ENCODE measurements at regions not wholly inside any gene's neighbourhood (a gene's known extent, or its start where the extent isn't known, plus 50 kb on each side); places are given as distances from the start of the nearest gene placed in this dataset.

DNA sequence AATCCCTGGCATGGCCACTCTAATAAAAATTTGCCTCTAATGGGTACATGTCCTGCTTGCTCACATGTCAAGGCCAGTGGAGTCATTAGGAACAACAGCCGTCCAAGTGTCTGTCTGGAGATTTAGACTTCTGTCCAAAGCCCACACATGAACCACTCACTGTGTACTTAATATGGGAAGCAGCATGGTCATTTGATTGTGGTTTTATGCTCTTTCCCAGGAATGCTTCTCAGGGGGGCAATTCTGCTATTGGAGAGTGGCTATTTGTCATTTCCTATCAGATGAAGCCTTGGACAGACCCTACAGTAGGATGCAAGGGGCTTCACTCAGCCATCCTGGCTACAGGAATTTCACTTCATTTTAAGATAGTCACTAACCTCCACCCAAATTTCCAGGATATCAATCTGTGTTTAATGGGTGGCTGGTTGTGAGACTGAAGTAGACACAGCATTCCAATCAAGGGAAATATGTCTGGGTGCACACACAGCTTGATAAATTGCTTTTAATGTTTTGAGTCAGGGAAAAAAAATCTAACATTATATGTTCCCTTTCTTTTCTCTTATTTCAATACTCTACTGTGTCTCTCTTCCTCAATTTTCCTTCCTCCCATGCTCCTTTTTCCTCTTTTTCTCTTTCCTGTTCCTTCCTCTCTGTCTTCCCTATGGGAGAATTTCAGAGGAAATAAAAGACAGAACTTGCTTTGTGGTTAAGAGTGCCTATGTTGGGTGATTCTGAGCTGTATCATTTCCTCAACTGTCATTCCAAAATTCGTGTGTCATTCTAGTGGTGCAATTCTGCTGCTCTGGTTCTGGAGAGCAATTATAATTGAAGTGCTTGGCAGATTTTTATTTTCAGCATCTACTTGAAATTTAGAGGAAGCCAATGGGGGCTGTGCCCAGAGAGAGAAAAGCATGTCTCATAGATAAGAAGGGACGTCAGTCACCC lies 320.1 kb downstream of the OSR1 start:
- H3K79me2 ChIP-seq (ENCODE audit: insufficient read depth, low read length): no peaks in the 10 kb centered on the region
- H3K9me3 ChIP-seq (ENCODE audit: low read length): no peaks in the 10 kb centered on the region
- TF ChIP-seq NFRKB (IDR thresholded peaks at IDR 0.05): no peak
- TF ChIP-seq, protein P1, sequence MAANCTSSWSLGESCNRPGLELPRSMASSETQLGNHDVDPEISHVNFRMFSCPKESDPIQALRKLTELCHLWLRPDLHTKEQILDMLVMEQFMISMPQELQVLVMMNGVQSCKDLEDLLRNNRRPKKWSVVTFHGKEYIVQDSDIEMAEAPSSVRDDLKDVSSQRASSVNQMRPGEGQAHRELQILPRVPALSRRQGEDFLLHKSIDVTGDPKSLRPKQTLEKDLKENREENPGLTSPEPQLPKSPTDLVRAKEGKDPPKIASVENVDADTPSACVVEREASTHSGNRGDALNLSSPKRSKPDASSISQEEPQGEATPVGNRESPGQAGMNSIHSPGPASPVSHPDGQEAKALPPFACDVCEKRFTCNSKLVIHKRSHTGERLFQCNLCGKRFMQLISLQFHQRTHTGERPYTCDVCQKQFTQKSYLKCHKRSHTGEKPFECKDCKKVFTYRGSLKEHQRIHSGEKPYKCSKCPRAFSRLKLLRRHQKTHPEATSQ (CRISPR knock-in tag; IDR thresholded peaks at IDR 0.05; ENCODE audit: borderline replicate concordance): no peak
- CTCF ChIA-PET (ENCODE audit: low intra/inter-chr PET ratio, low total read pairs): no interaction called here
- intact Hi-C loops (cut with micrococcal nuclease; ENCODE audit: unreplicated experiment) (no loop called here), in situ Hi-C loops (cut with HindIII; ENCODE audit: extremely low pct_ligation_motif_present, low pct_unique_long_range_greater_than_20kb) (no loop called here)
- no peaks in the 10 kb centered on the region for H4K20me1 ChIP-seq (ENCODE audit: insufficient read depth, low read length)
- POLR2A ChIA-PET: no interaction called here
- H3K27me3 ChIP-seq (ENCODE audit: control insufficient read depth in 1 of 2, insufficient read depth in 2 of 2, low read length in 2 of 2): no peaks in the 10 kb centered on the region
- ATAC-seq (no peak), FAIRE-seq (no peak), DNase-seq (ENCODE audit: low spot score) (no peak)
- no peak overlapping the region for H3K4me3 ChIP-seq (replicated peaks in 1 of 3; ENCODE audit: insufficient read depth in 1 of 3, low read depth in 2 of 3, low read length in 3 of 3)
- no TSS peak for BruUV-seq (replicated peaks)
- H3K4me1 ChIP-seq (ENCODE audit: insufficient read depth, low read length): no peaks in the 10 kb centered on the region
- no peaks in the 10 kb centered on the region for H3K36me3 ChIP-seq (replicated peaks in 1 of 2; ENCODE audit: control insufficient read depth in 1 of 2, insufficient read depth in 2 of 2, low read length in 2 of 2)
- no peak overlapping the region for H3K27ac ChIP-seq (ENCODE audit: extremely low read length, insufficient read depth, low read length)
- H3K9ac ChIP-seq (ENCODE audit: insufficient read depth, low read depth, low read length): no peak overlapping the region
- H2AFZ ChIP-seq (ENCODE audit: low read length): no peak overlapping the region
- H3K4me2 ChIP-seq (ENCODE audit: low read depth, low read length): no peak overlapping the region
- WGBS (ENCODE audit: low lambda C conversion rate): 39% methylated on average over 3 of the region's 3 CpGs

DNA sequence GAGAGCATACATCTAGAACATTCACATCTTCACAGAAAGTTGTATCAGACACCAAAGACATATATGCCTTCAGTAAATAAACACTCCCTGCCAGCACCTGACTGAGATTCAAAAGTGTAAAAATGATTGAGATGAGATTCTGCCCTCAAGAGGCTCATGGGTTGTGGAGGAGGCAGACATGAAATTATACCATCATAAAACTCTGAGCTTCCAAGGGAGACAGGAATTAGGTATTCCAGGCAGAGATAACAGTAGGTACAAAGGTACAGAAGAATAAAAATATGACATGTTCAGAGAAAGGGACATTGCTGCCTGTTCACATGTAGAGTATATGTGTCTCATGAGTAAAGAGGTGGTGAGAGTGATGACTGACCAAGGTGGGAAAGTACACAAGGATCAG lies 322.3 kb downstream of the OSR1 start:
- BruUV-seq (replicated peaks): no TSS peak
- DNase-seq (ENCODE audit: low spot score): no peak
- H3K9me3 ChIP-seq (ENCODE audit: low read length): no peaks in the 10 kb centered on the region
- FAIRE-seq: no peak
- intact Hi-C loops (cut with micrococcal nuclease; ENCODE audit: unreplicated experiment): no loop called here
- H3K4me2 ChIP-seq (ENCODE audit: low read depth, low read length): no peak overlapping the region
- ATAC-seq: no peak
- H3K4me3 ChIP-seq (replicated peaks in 1 of 3; ENCODE audit: insufficient read depth in 1 of 3, low read depth in 2 of 3, low read length in 3 of 3): no peak overlapping the region
- CTCF ChIA-PET (ENCODE audit: low intra/inter-chr PET ratio, low total read pairs): no interaction called here
- H4K20me1 ChIP-seq (ENCODE audit: insufficient read depth, low read length): no peaks in the 10 kb centered on the region
- no peak overlapping the region for H3K27ac ChIP-seq (ENCODE audit: extremely low read length, insufficient read depth, low read length)
- no peaks in the 10 kb centered on the region for H3K79me2 ChIP-seq (ENCODE audit: insufficient read depth, low read length)
- H3K9ac ChIP-seq (ENCODE audit: insufficient read depth, low read depth, low read length): no peak overlapping the region
- in situ Hi-C loops (cut with HindIII; ENCODE audit: extremely low pct_ligation_motif_present, low pct_unique_long_range_greater_than_20kb): no loop called here
- no peaks in the 10 kb centered on the region for H3K27me3 ChIP-seq (ENCODE audit: control insufficient read depth in 1 of 2, insufficient read depth in 2 of 2, low read length in 2 of 2)
- H3K4me1 ChIP-seq (ENCODE audit: insufficient read depth, low read length): no peaks in the 10 kb centered on the region
- TF ChIP-seq ZNF350 (CRISPR knock-in tag; IDR thresholded peaks at IDR 0.05; ENCODE audit: borderline replicate concordance, low read depth) (no peak), ZNF672 (CRISPR knock-in tag; IDR thresholded peaks at IDR 0.05) (no peak), ZBTB3 (CRISPR knock-in tag; IDR thresholded peaks at IDR 0.05; ENCODE audit: borderline replicate concordance, low read depth) (no peak), YY1 (IDR thresholded peaks at IDR 0.05; ENCODE audit: insufficient read depth, insufficient replicate concordance, low read depth, low read length) (no peak), ZNF747 (CRISPR knock-in tag; IDR thresholded peaks at IDR 0.05; ENCODE audit: borderline replicate concordance) (no peak), NFIC (IDR thresholded peaks at IDR 0.05; ENCODE audit: low read length) (no peak), HOXA5 (CRISPR knock-in tag; IDR thresholded peaks at IDR 0.05) (no peak), ARNTL (CRISPR knock-in tag; IDR thresholded peaks at IDR 0.05) (no peak)
- TF ChIP-seq, protein P2, sequence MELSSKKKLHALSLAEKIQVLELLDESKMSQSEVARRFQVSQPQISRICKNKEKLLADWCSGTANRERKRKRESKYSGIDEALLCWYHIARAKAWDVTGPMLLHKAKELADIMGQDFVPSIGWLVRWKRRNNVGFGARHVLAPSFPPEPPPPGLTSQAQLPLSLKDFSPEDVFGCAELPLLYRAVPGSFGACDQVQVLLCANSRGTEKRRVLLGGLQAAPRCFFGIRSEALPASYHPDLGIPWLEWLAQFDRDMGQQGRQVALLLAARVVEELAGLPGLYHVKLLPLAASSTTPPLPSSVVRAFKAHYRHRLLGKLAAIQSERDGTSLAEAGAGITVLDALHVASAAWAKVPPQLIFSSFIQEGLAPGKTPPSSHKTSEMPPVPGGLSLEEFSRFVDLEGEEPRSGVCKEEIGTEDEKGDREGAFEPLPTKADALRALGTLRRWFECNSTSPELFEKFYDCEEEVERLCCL (CRISPR knock-in tag; IDR thresholded peaks at IDR 0.05; ENCODE audit: borderline replicate concordance): no peak
- TF ChIP-seq, protein P3, sequence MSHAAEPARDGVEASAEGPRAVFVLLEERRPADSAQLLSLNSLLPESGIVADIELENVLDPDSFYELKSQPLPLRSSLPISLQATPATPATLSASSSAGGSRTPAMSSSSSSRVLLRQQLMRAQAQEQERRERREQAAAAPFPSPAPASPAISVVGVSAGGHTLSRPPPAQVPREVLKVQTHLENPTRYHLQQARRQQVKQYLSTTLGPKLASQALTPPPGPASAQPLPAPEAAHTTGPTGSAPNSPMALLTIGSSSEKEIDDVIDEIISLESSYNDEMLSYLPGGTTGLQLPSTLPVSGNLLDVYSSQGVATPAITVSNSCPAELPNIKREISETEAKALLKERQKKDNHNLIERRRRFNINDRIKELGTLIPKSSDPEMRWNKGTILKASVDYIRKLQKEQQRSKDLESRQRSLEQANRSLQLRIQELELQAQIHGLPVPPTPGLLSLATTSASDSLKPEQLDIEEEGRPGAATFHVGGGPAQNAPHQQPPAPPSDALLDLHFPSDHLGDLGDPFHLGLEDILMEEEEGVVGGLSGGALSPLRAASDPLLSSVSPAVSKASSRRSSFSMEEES (CRISPR knock-in tag; IDR thresholded peaks at IDR 0.05): no peak
- no peaks in the 10 kb centered on the region for H3K36me3 ChIP-seq (replicated peaks in 1 of 2; ENCODE audit: control insufficient read depth in 1 of 2, insufficient read depth in 2 of 2, low read length in 2 of 2)
- H2AFZ ChIP-seq (ENCODE audit: low read length): no peak overlapping the region
- POLR2A ChIA-PET: interaction anchor here (1.0 kb wide), 1 partner anchor 15 kb away, joined by 4 read pairs; no protein-coding TSS in a partner anchor
